Eye (tissue), 1 donor: ENCODE measurements at regions not wholly inside any gene's neighbourhood (a gene's known extent, or its start where the extent isn't known, plus 50 kb on each side); places are given as distances from the start of the nearest gene placed in this dataset.
A peak's percentile ranks its signal among the peaks of the same experiment; 100 is the strongest.

Source experiments
- DNase-seq: peaks from one replicate; pipeline ENCODE4 v3.0.0-alpha.2; 2015

DNA sequence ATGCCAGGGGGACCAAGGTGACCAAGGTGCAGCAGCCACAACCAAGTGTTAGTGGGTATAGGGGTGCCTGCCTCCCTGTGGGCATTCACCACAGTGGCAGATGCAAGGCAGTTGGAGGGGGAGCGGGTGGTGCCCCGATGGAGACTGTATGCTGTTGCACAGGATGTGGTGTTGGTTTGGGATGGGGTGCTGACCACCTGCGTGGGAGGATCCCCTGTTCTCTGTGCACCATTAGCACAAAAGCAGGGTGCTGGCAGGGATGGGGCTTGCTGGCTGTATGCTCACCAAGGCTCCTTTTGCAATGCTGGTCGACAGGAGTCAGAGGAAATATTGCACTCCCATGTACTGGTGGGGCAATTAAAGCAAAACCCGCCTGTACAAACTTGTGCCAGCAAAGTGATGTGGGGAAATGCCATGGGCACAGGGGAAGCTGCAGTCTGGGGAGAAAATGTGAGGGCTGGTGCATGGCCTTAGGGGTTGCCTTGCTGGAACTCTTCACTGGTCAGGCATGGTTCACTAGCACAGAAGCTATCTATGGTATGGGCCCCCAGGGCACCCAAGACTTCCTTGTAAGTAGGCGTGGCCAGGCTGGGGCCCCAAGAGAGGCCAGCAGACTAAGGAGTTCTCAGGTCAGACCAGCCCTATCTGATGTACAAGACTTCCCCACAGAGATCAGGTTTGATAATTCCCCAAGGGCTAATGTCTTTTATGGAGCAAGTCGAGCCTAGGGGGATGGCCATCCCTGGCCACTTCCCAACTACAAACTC lies 51.9 kb upstream of the GNAT3 start:
- DNase-seq, result no peak

DNA sequence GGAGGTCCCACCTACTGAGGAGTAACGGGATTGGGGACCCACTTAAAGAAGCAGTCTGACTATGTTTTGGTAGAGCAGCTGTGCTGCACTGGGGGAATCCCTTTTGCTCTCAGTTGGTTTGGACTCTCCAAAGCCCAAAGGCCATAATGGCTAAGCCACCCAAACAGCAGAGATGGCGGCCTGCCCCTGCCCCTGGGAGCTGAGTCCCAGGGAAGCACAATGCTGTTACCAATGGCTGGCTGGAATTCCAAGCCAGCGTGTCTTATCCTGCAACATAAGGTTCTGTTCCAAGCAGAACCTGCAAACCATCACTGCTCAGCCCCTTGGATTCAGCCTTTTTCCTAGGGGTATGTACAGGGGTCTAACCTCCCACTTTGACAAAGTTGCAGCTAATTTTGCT lies 53.7 kb upstream of the GNAT3 start:
- no peak for DNase-seq

DNA sequence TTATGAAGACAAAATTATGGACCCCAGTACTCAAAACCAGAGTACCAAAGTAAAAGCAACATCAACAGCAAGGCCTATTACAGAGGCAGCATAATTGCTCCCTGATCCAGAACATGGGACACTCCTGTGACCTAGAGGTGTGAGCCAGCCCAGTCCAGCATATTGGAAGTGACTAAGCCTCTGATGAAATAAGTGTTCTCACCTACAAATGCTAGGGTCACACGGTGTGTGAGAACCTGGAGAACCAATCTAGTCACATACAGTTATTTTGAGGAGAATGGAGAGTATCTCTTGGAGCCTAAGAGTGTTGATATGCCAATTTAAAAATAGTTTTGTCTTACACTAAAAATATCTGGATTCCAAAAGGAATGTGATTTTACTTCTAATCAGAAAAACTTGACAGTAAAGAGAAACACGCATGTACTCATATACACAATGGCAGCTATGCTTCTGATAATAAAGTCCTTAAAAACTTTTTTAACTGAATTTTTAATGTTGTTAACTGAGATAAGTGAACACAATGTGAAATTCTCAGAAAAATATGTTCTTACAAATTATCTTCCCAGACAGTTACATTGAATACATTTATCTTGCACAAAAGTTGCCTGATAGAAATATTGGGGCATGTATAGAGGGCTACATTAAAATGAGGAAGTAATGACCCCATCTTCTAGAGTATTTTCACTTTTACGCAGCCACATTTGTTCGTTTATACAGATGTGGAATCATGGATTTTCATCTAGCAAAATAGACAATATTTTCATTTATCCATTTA lies 56.8 kb upstream of the CD36 start:
- no peak for DNase-seq

DNA sequence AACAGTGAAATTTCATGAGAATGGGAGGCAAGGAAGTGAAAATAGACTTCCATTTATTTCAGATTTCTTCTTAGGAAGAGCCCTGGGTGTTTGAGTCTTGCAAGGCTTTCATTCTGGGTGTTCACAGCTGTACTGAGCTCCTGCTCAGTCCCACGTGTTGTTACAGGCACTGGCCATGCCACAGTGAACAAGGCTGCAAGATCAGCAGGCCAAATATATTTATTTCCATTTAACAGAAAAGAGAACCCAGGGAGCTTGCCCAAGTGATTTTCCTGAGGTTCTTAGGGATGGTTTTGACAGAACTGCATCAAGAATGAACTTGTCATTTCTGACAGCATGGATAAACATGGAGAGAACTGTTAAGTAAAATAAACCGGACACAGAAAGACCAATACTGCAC lies 54.5 kb upstream of the CD36 start:
- DNase-seq, result no peak

DNA sequence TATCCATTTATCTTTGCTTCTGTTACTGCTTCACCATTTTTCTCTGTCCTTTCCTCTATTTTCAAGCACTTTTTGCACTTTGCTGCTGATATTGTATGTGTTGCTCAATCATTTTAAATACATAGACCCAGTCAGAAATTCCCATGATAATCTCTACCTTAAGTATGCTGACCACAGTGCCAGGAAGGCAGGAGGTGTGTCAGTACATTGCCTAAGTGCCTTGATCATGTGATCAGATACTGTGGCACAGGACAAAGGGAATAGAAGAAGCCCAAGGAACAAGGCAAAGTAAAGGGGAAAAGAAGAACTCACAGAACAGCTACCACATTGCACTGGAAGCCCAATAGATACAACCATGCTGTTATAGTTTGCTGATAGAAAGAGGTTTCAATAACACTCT lies 53.7 kb upstream of the CD36 start:
- peak; percentile 8 for DNase-seq

DNA sequence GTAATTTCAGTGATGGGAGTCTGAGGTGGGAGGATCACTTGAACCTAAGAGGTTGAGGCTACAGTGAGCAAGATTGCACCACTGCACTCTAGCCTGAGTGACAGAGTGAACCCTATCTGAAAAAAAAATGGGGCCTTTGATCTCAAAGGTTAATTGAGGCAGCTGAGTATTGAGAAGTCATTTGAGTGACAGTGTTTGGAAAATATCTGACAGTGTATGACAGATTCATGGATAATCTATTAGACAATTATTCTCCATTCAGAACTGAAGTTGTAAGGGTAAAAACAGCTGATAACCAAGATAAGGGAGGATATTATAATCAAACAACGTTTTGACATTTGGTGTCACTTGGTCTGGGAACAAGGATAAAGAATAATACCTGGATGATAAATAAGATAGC lies 50.9 kb upstream of the CD36 start:
- no peak for DNase-seq

DNA sequence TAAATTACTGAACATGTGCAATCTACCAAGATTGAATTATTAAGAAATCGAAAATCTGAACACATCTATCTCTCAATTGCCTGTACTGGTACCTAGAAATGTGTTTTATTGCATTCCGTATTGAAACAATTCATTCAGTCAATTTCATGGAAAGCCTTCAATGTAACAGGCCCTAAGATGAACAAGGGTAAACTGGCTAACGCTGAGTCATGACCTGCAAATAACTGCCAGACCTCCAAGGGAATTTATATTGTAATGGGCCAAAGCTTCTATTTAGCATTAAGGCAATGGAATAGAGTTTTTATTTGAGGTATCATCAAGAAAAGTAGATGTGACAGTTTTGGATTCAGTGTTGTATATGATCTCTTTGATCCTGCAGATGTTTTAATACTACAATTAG lies 49.9 kb upstream of the CD36 start:
- no peak for DNase-seq
